OCI-LY3 (cell line): ENCODE measurements at regions not wholly inside any gene's neighbourhood (a gene's known extent, or its start where the extent isn't known, plus 50 kb on each side); places are given as distances from the start of the nearest gene placed in this dataset.

Experiments used
- H2AFZ ChIP-seq: fragments of 200-600, 300-600 bp; shearing (Covaris generic); 2 replicates; pipeline ENCODE4 v1.6.0; 2014; ENCODE audit warnings: antibody characterized with exemption, low read depth, low read length
- H3K27ac ChIP-seq: fragments of 200-600, 300-600 bp; sonication (generic); 2 replicates; pipeline ENCODE4 v1.5.1; 2014; ENCODE audit warnings: mild to moderate bottlenecking, low read length, moderate library complexity, mixed read lengths
- H3K27me3 ChIP-seq: fragments of 200-600, 300-600 bp; sonication (generic); 2 replicates; pipeline ENCODE4 v1.6.1; 2014; ENCODE audit warnings: low read depth, low read length, mixed read lengths
- H3K36me3 ChIP-seq: fragments of 200-600, 300-600 bp; sonication (generic); replicated peaks from 2 replicates; pipeline ENCODE3; 2014; ENCODE audit warnings: low read depth, low read length, mixed read lengths
- H3K4me1 ChIP-seq: fragments of 300-600, 200-600 bp; sonication (generic); 2 replicates; pipeline ENCODE4 v1.6.1; 2014; ENCODE audit warnings: low read length, mixed read lengths
- H3K4me2 ChIP-seq: fragments of 200-600, 300-600 bp; sonication (generic); 2 replicates; pipeline ENCODE4 v1.6.1; 2014; ENCODE audit warnings: low read length, mixed read lengths
- H3K4me3 ChIP-seq: fragments of 300-600, 200-600 bp; sonication (generic); 2 replicates; pipeline ENCODE4 v1.5.1; 2014; ENCODE audit warnings: antibody characterized with exemption, mild to moderate bottlenecking, low read length, moderate library complexity
- H3K79me2 ChIP-seq: fragments of 300-600, 200-600 bp; shearing (Covaris generic); 2 replicates; pipeline ENCODE4 v1.6.1; 2014; ENCODE audit warnings: mild to moderate bottlenecking, low read length, mixed read lengths
- H3K9ac ChIP-seq: fragments of 300-600, 200-600 bp; shearing (Covaris generic); 2 replicates; pipeline ENCODE4 v1.6.0; 2014; ENCODE audit warnings: mild to moderate bottlenecking, low read length, moderate library complexity
- H3K9me3 ChIP-seq: fragments of 200-600, 300-600 bp; shearing (Covaris generic); 2 replicates; pipeline ENCODE4 v1.6.1; 2014; ENCODE audit warnings: low read length, mixed read lengths; ENCODE audit not compliant: insufficient read depth
- H4K20me1 ChIP-seq: fragments of 200-600, 300-600 bp; sonication (generic); 2 replicates; pipeline ENCODE4 v1.6.1; 2016; ENCODE audit warnings: low read length, mixed read lengths; ENCODE audit not compliant: insufficient read depth
- CTCF ChIP-seq: fragments of 200-600, 300-600 bp; sonication (generic); IDR thresholded peaks from 2 replicates; pipeline ENCODE4 v1.5.1; 2014; ENCODE audit warnings: antibody characterized with exemption, low read length, low read depth
- EZH2phosphoT487 ChIP-seq: fragments of 200-600 bp; shearing (Covaris generic); IDR thresholded peaks from 2 replicates; pipeline ENCODE4 v1.6.1; 2018; ENCODE audit warnings: antibody characterized with exemption, mixed run types, low read depth

- H3K27ac ChIP-seq: no peak overlapping the region
- no peaks in the 10 kb centered on the region for H3K27me3 ChIP-seq
- H4K20me1 ChIP-seq: no peaks in the 10 kb centered on the region
- H3K36me3 ChIP-seq: no peaks in the 10 kb centered on the region
- no peaks in the 10 kb centered on the region for H3K9me3 ChIP-seq
- no peak for TF ChIP-seq EZH2phosphoT487
- TF ChIP-seq CTCF: no peak
- H2AFZ ChIP-seq: no peak overlapping the region
- H3K9ac ChIP-seq: no peak overlapping the region
- H3K79me2 ChIP-seq: no peaks in the 10 kb centered on the region
- no peak overlapping the region for H3K4me3 ChIP-seq
- H3K4me1 ChIP-seq: peaks cover 13% of the 10 kb centered on the region
- H3K4me2 ChIP-seq: no peak overlapping the region
Measured at GRCh38 chr2:186399082-186399644, 86.9 kb upstream of the ZC3H15 start.

- Histone ChIP-seq H3K4me1 (no peaks in the 10 kb centered on the region), H4K20me1 (no peaks in the 10 kb centered on the region), H3K79me2 (no peaks in the 10 kb centered on the region), H3K9ac (no peak overlapping the region), H3K27me3 (no peaks in the 10 kb centered on the region), H3K4me2 (no peak overlapping the region), H3K9me3 (no peaks in the 10 kb centered on the region), H3K27ac (no peak overlapping the region), H3K4me3 (no peak overlapping the region), H2AFZ (no peak overlapping the region), H3K36me3 (no peaks in the 10 kb centered on the region)
- TF ChIP-seq CTCF (no peak), EZH2phosphoT487 (no peak)
Measured at GRCh38 chr2:186405842-186406241, 80.2 kb upstream of the ZC3H15 start.

- Histone ChIP-seq H3K9ac (no peak overlapping the region), H3K36me3 (no peaks in the 10 kb centered on the region), H2AFZ (no peak overlapping the region), H3K9me3 (no peaks in the 10 kb centered on the region), H3K79me2 (no peaks in the 10 kb centered on the region), H3K27me3 (no peaks in the 10 kb centered on the region), H3K27ac (no peak overlapping the region), H3K4me1 (peaks cover 8% of the 10 kb centered on the region), H4K20me1 (no peaks in the 10 kb centered on the region), H3K4me3 (no peak overlapping the region), H3K4me2 (no peak overlapping the region)
- TF ChIP-seq EZH2phosphoT487: no peak
- no peak for TF ChIP-seq CTCF
Measured at GRCh38 chr2:186407611-186408010, 78.4 kb upstream of the ZC3H15 start.

- H3K4me2 ChIP-seq: no peak overlapping the region
- H2AFZ ChIP-seq: no peak overlapping the region
- no peak overlapping the region for H3K27ac ChIP-seq
- no peaks in the 10 kb centered on the region for H3K36me3 ChIP-seq
- H3K9ac ChIP-seq: no peak overlapping the region
- no peak for TF ChIP-seq EZH2phosphoT487
- TF ChIP-seq CTCF: no peak
- H3K4me3 ChIP-seq: no peak overlapping the region
- H4K20me1 ChIP-seq: no peaks in the 10 kb centered on the region
- H3K27me3 ChIP-seq: no peaks in the 10 kb centered on the region
- peaks cover 8% of the 10 kb centered on the region for H3K4me1 ChIP-seq
- H3K9me3 ChIP-seq: no peaks in the 10 kb centered on the region
- H3K79me2 ChIP-seq: no peaks in the 10 kb centered on the region
Measured at GRCh38 chr2:186410802-186411201, 75.3 kb upstream of the ZC3H15 start.
